HG03457 (cell line): ENCODE measurements at regions not wholly inside any gene's neighbourhood (a gene's known extent, or its start where the extent isn't known, plus 50 kb on each side); places are given as distances from the start of the nearest gene placed in this dataset.

Experiments used
- ATAC-seq: cut with Tn5 transposase; IDR thresholded peaks from one replicate; pipeline ENCODE4 v1.9.1; 2021; ENCODE audit warnings: moderate number of reproducible peaks; ENCODE audit not compliant: unreplicated experiment

GRCh38 chr13:99721606-99722337, 220.5 kb downstream of the TM9SF2 start:
- no peak for ATAC-seq

- no peak for ATAC-seq
These were observed 216.8 kb downstream of the TM9SF2 start for GRCh38 chr13:99717959-99718674.

- ATAC-seq, result no peak
These were observed 207.9 kb downstream of the TM9SF2 start for GRCh38 chr13:99709134-99709533.

GRCh38 chr13:99704390-99704789, 203.1 kb downstream of the TM9SF2 start:
- no peak for ATAC-seq

GRCh38 chr13:99703908-99704307, 202.6 kb downstream of the TM9SF2 start:
- no peak for ATAC-seq

GRCh38 chr13:99702687-99703319, 201.5 kb downstream of the TM9SF2 start:
- no peak for ATAC-seq

- ATAC-seq, result no peak
These were observed 199.2 kb downstream of the TM9SF2 start for GRCh38 chr13:99700468-99700867.

- ATAC-seq, result no peak
These were observed 197.5 kb downstream of the TM9SF2 start for GRCh38 chr13:99698816-99699099.

- ATAC-seq, result no peak
These were observed 196.9 kb downstream of the TM9SF2 start for GRCh38 chr13:99698010-99698815.

- ATAC-seq, result no peak
These were observed 194.6 kb downstream of the TM9SF2 start for GRCh38 chr13:99695857-99696256.

- ATAC-seq, result no peak
These were observed 192.8 kb downstream of the TM9SF2 start for GRCh38 chr13:99693852-99694611.

- ATAC-seq, result no peak
These were observed 192.1 kb downstream of the TM9SF2 start for GRCh38 chr13:99693351-99693750.

- no peak for ATAC-seq
These were observed 191.6 kb downstream of the TM9SF2 start for GRCh38 chr13:99692854-99693253.

- no peak for ATAC-seq
These were observed 190.3 kb downstream of the TM9SF2 start for GRCh38 chr13:99691552-99691951.

- ATAC-seq, result no peak
These were observed 189.3 kb downstream of the TM9SF2 start for GRCh38 chr13:99690426-99691174.

- no peak for ATAC-seq
These were observed 188.7 kb downstream of the TM9SF2 start for GRCh38 chr13:99689955-99690354.

- no peak for ATAC-seq
These were observed 187.5 kb downstream of the TM9SF2 start for GRCh38 chr13:99688776-99689175.

GRCh38 chr13:99687723-99688397, 186.6 kb downstream of the TM9SF2 start:
- no peak for ATAC-seq

GRCh38 chr13:99686944-99687411, 185.7 kb downstream of the TM9SF2 start:
- ATAC-seq, result no peak
